PC-3 (cell line): ENCODE measurements at regions not wholly inside any gene's neighbourhood (a gene's known extent, or its start where the extent isn't known, plus 50 kb on each side); places are given as distances from the start of the nearest gene placed in this dataset.
A peak's percentile ranks its signal among the peaks of the same experiment; 100 is the strongest.

Experiments used
- ATAC-seq: fragments of 200-7000 bp; cut with Tn5 transposase; 2 replicates; pipeline ENCODE4 v1.9.1; 2020; ENCODE audit warnings: mild to moderate bottlenecking, moderate library complexity
- BruUV-seq: library from RNA; stranded (reverse); fragments of 400-500 nt; replicated peaks from 2 replicates; lab custom pipeline; 2021; lab: Mats Ljungman, UMichigan
- CTCF ChIA-PET: fragments of 300-600 bp; sonication (Branson Sonifier 250); formaldehyde crosslinking; loops from one replicate; lab custom pipeline; 2022; ENCODE audit warnings: antibody characterized with exemption; lab: Charles Lee
- POLR2A ChIA-PET: fragments of 300-600 bp; sonication (Branson Sonifier 250); formaldehyde crosslinking; loops from one replicate; lab custom pipeline; 2022; ENCODE audit warnings: antibody characterized with exemption; ENCODE audit not compliant: unreplicated experiment; lab: Charles Lee
- DNase-seq: peaks from one replicate; pipeline ENCODE4 v3.0.0-alpha.2; 2015
- H2AFZ ChIP-seq: fragments of 300-600 bp; sonication (generic); 2 replicates; pipeline ENCODE4 v1.6.0; 2016; ENCODE audit warnings: antibody characterized with exemption, low read length
- H3F3A ChIP-seq: fragments of 300-600 bp; sonication (generic); one replicate; pipeline ENCODE4 v1.6.0; 2017; ENCODE audit warnings: antibody characterized with exemption, low read length, control low read depth, mild to moderate bottlenecking; ENCODE audit not compliant: unreplicated experiment
- H3K27ac ChIP-seq: fragments of 300-600 bp; sonication (generic); 2 replicates; pipeline ENCODE4 v1.5.1; 2016; ENCODE audit warnings: mild to moderate bottlenecking, low read length
- H3K27me3 ChIP-seq: fragments of 300-600 bp; sonication (generic); 2 replicates; pipeline ENCODE4 v1.6.1; 2016; ENCODE audit warnings: low read length, mixed read lengths
- H3K36me3 ChIP-seq: fragments of 300-600 bp; sonication (generic); 2 replicates; pipeline ENCODE4 v1.6.1; 2016; ENCODE audit warnings: low read depth, mixed run types, low read length, mixed read lengths
- H3K4me1 ChIP-seq: fragments of 300-600 bp; sonication (generic); 2 replicates; pipeline ENCODE4 v1.5.1; 2016; ENCODE audit warnings: low read length; ENCODE audit not compliant: insufficient read depth
- H3K4me2 ChIP-seq: fragments of 300-600 bp; sonication (generic); 2 replicates; pipeline ENCODE4 v1.6.0; 2016; ENCODE audit warnings: low read length
- H3K4me3 ChIP-seq: fragments of 300-600 bp; sonication (generic); 2 replicates; pipeline ENCODE4 v1.5.1; 2016; ENCODE audit warnings: mild to moderate bottlenecking, low read length, mixed read lengths
- H3K79me2 ChIP-seq: fragments of 300-600 bp; sonication (generic); 2 replicates; pipeline ENCODE4 v1.6.1; 2017; ENCODE audit warnings: low read length, mixed read lengths
- H3K9ac ChIP-seq: fragments of 300-600 bp; sonication (generic); 2 replicates; pipeline ENCODE4 v1.6.0; 2016; ENCODE audit warnings: mild to moderate bottlenecking, low read length
- H3K9me2 ChIP-seq: fragments of 300-600 bp; sonication (generic); replicated peaks from 2 replicates; pipeline ENCODE4 v1.6.1; 2016; ENCODE audit warnings: mixed run types, low read length, mixed read lengths
- H3K9me3 ChIP-seq: fragments of 300-600 bp; sonication (generic); 2 replicates; pipeline ENCODE4 v1.6.1; 2016; ENCODE audit warnings: low read length, mixed read lengths
- H4K20me1 ChIP-seq: fragments of 300-600 bp; sonication (generic); 2 replicates; pipeline ENCODE4 v1.6.1; 2016; ENCODE audit warnings: low read length, mixed read lengths
- EZH2 ChIP-seq: fragments of 300-600 bp; sonication (generic); IDR thresholded peaks from one replicate; pipeline ENCODE4 v1.6.1; 2017; ENCODE audit warnings: antibody characterized with exemption, mild to moderate bottlenecking, low read length; ENCODE audit not compliant: unreplicated experiment
- EZH2phosphoT487 ChIP-seq: fragments of 300-600 bp; sonication (generic); IDR thresholded peaks from 2 replicates; pipeline ENCODE4 v1.6.1; 2018; ENCODE audit warnings: mild to moderate bottlenecking, antibody characterized with exemption, low read length, borderline replicate concordance
- intact Hi-C: fragments of 100-400 bp; cut with micrococcal nuclease; formaldehyde crosslinking; loops from 2 replicates; pipeline ENCODE4 v1.9.0; 2023
- TF ChIP-seq, protein P1 (sequence below): fragments of 300-600 bp; sonication (generic); conservative IDR thresholded peaks from 2 replicates; pipeline ENCODE4 v1.5.1; 2017; ENCODE audit warnings: antibody characterized with exemption, low read depth, mild to moderate bottlenecking, low read length

DNA sequence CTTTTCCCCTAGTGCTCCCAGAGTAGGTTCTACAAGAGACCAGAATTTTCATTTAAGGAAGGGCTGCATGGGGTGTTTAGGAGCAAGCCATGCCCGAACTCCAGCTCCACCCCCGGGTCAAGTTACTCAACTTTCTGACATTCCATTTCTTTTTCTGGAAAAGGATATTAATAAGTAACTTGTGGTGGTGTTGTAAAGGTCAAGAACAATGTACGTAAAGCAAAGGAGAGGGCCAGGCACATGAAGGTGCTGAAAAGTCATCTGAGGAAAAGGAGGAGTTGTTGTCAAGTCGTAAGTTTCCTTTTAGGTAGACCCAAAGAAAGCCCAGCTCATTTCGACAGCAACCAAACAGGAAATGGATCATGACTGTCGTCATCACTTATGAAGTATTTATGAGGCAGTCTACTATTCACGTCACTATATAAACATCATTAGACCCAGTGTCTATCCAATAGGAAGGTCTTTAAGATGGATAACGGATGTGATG is 319.6 kb upstream of the IL12A start:
- ChIA-PET CTCF (no interaction called here), POLR2A (no interaction called here)
- no peak for ATAC-seq
- peaks cover 6% of the 10 kb centered on the region for H3K4me1 ChIP-seq
- no peaks in the 10 kb centered on the region for H3K9me2 ChIP-seq
- TF ChIP-seq, protein P1, sequence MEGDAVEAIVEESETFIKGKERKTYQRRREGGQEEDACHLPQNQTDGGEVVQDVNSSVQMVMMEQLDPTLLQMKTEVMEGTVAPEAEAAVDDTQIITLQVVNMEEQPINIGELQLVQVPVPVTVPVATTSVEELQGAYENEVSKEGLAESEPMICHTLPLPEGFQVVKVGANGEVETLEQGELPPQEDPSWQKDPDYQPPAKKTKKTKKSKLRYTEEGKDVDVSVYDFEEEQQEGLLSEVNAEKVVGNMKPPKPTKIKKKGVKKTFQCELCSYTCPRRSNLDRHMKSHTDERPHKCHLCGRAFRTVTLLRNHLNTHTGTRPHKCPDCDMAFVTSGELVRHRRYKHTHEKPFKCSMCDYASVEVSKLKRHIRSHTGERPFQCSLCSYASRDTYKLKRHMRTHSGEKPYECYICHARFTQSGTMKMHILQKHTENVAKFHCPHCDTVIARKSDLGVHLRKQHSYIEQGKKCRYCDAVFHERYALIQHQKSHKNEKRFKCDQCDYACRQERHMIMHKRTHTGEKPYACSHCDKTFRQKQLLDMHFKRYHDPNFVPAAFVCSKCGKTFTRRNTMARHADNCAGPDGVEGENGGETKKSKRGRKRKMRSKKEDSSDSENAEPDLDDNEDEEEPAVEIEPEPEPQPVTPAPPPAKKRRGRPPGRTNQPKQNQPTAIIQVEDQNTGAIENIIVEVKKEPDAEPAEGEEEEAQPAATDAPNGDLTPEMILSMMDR = no peak
- TF ChIP-seq EZH2 (no peak), EZH2phosphoT487 (no peak)
- peak; percentile 10 for DNase-seq
- H3K79me2 ChIP-seq = no peaks in the 10 kb centered on the region
- intact Hi-C loops = no loop called here
- no peaks in the 10 kb centered on the region for H3K9me3 ChIP-seq
- H2AFZ ChIP-seq = no peak overlapping the region
- H3K4me2 ChIP-seq = no peak overlapping the region
- H3K9ac ChIP-seq = no peak overlapping the region
- H3F3A ChIP-seq = peaks cover 5% of the 10 kb centered on the region
- H3K27me3 ChIP-seq = no peaks in the 10 kb centered on the region
- H4K20me1 ChIP-seq = no peaks in the 10 kb centered on the region
- no peak overlapping the region for H3K27ac ChIP-seq
- H3K4me3 ChIP-seq = no peak overlapping the region
- H3K36me3 ChIP-seq = no peaks in the 10 kb centered on the region
- BruUV-seq = no TSS peak

DNA sequence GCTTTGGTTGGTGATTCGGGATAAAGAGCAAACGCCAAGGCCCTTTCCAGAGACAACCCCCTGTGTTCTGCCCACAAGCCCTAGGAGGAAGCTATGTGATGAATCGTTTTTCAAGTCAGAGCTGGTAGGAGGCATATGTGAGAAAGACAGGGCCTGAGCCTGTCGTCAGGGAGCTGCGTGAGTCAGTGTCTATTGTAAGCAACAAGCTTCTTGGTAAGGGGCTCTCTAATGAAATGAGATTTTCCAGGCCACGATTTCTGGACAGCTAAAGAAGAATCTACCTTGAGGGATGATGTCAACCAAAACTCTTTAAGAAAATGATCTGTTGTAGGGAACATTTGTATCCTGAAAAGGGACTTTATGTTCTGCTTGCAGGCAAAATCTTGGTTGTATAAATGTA is 318.9 kb upstream of the IL12A start:
- ChIA-PET POLR2A (no interaction called here), CTCF (no interaction called here)
- Histone ChIP-seq H3K9me3 (no peaks in the 10 kb centered on the region), H3K9ac (no peak overlapping the region), H3K4me2 (no peak overlapping the region), H3K27me3 (no peaks in the 10 kb centered on the region), H3K27ac (no peak overlapping the region), H3K4me3 (no peak overlapping the region), H3K79me2 (no peaks in the 10 kb centered on the region), H3F3A (no peaks in the 10 kb centered on the region), H3K4me1 (0 out of 2 replicates have a peak, but pooled peaks cover 4% of the 10 kb centered on the region), H4K20me1 (no peaks in the 10 kb centered on the region), H3K9me2 (no peaks in the 10 kb centered on the region), H2AFZ (no peak overlapping the region), H3K36me3 (no peaks in the 10 kb centered on the region)
- no peak for DNase-seq
- TF ChIP-seq EZH2phosphoT487 = no peak
- TF ChIP-seq, protein P1 = no peak
- TF ChIP-seq EZH2 = no peak
- no peak for ATAC-seq
- no TSS peak for BruUV-seq
- intact Hi-C loops = no loop called here

DNA sequence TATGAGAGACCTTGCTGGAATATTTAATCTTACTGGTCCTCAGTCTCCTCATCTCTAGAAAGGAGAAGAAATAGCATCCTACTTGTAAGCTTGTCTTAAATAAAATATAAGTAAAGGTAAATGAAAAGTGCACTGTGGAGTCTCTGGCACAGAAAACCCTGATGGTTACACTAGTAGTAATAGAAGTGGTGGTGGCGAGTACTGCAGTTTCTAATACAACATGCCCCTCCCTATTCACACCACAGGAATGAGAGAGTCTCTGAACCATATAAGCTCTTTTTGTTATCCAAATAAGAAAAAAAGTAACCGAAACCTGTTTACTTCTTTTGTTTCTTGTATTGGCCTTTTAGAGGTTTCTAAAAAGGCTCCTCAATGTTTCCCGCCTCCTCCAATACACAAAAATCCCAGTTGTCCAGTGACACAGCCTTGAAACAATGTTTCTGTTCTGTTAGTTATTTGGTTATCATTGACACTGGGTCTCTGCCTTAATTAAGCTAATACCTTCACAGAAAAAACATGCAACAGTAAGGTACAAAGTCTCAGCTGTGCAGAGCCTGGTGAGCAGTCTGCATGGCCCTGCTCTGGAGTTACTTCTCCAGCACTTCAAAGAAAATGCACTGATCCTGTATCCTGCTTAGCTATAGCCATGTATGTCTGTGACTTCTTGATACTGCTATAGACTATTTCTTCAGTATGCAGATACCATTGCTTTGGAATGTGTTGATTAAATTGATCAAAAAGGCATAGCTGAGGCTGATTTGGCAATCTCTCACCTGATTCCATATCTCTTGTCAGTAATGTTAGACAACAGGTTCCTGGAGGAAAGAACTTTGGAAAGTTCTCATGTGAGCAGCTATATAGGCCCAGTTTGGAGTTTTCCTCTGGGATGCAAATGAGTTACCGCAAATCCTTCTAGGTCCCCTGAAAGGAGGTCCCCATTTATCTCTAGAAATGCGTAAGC is 315.6 kb upstream of the IL12A start:
- H3K27me3 ChIP-seq = no peaks in the 10 kb centered on the region
- no peak overlapping the region for H3K4me2 ChIP-seq
- no peaks in the 10 kb centered on the region for H3K79me2 ChIP-seq
- H3K36me3 ChIP-seq = no peaks in the 10 kb centered on the region
- no peaks in the 10 kb centered on the region for H3K9me3 ChIP-seq
- ChIA-PET POLR2A (no interaction called here), CTCF (no interaction called here)
- intact Hi-C loops = no loop called here
- no peaks in the 10 kb centered on the region for H3F3A ChIP-seq
- DNase-seq = peak; percentile 30
- peak; percentile 81 for ATAC-seq
- H3K27ac ChIP-seq = no peak overlapping the region
- no peak overlapping the region for H3K9ac ChIP-seq
- 0 out of 2 replicates have a peak, but pooled peaks cover 4% of the 10 kb centered on the region for H3K4me1 ChIP-seq
- no peaks in the 10 kb centered on the region for H3K9me2 ChIP-seq
- TF ChIP-seq, protein P1 = peak; percentile 21; the same call in 1 of the 2 replicates
- TF ChIP-seq EZH2phosphoT487 (no peak), EZH2 (no peak)
- H2AFZ ChIP-seq = no peak overlapping the region
- no TSS peak for BruUV-seq
- no peaks in the 10 kb centered on the region for H4K20me1 ChIP-seq
- no peak overlapping the region for H3K4me3 ChIP-seq
